ENCODE measurements at regions not wholly inside any gene's neighbourhood (a gene's known extent, or its start where the extent isn't known, plus 50 kb on each side); places are given as distances from the start of the nearest gene placed in this dataset.

GRCh38 chr3:30470496-30470895 is 135.9 kb upstream of the TGFBR2 start:
- TF ChIP-seq CTCF (IDR thresholded peaks at IDR 0.05): no peak
- TF ChIP-seq POLR2A (IDR thresholded peaks at IDR 0.05): no peak
